Kidney (tissue), 13 donors: ENCODE measurements at regions not wholly inside any gene's neighbourhood (a gene's known extent, or its start where the extent isn't known, plus 50 kb on each side); places are given as distances from the start of the nearest gene placed in this dataset.
A peak's percentile ranks its signal among the peaks of the same experiment; 100 is the strongest.

Experiments
- DNase-seq, 5 donors: peaks; one replicate each; pipeline ENCODE4 v3.0.0-alpha.2; 2013 to 2020
- FAIRE-seq: peaks from 2 replicates; lab custom pipeline; 2012; peaks lifted over from hg19 to GRCh38; lab: Jason Lieb, UNC
- H3K27ac ChIP-seq, 2 donors: one replicate each; pipeline ENCODE4 v1.7.0; 2013; ENCODE audit warnings: low read depth in 2 of 2, low read length in 2 of 2, inconsistent platforms in 1 of 2
- H3K27me3 ChIP-seq: one replicate; pipeline ENCODE4 v1.7.1; 2013; ENCODE audit warnings: low read length, inconsistent platforms; ENCODE audit not compliant: control insufficient read depth, insufficient read depth
- H3K36me3 ChIP-seq, 3 donors: one replicate each; pipeline versions ENCODE4 v1.7.0 to v1.7.1; 2013; ENCODE audit warnings: low read length in 3 of 3, control low read depth in 1 of 3, inconsistent platforms in 1 of 3; ENCODE audit not compliant: insufficient read depth in 3 of 3, control insufficient read depth in 2 of 3
- H3K4me1 ChIP-seq, 3 donors: one replicate each; pipeline versions ENCODE4 v1.7.0 to v1.7.1; 2013; ENCODE audit warnings: low read length in 3 of 3, inconsistent platforms in 1 of 3, low read depth in 1 of 3; ENCODE audit not compliant: control insufficient read depth in 2 of 3, insufficient read depth in 2 of 3
- H3K4me3 ChIP-seq, 3 donors: one replicate each; pipeline versions ENCODE4 v1.7.0 to v1.8.1; 2013; ENCODE audit warnings: low read length in 3 of 3, control low read depth in 1 of 3, inconsistent platforms in 1 of 3
- H3K9ac ChIP-seq, 3 donors: one replicate each; pipeline versions ENCODE4 v1.7.0 to v1.7.1; 2013; ENCODE audit warnings: low read length in 3 of 3, control low read depth in 1 of 3, inconsistent platforms in 1 of 3
- H3K9me3 ChIP-seq, 3 donors: one replicate each; pipeline versions ENCODE4 v1.7.0 to v1.7.1; 2013; ENCODE audit warnings: low read length in 3 of 3, control low read depth in 1 of 3, inconsistent platforms in 1 of 3; ENCODE audit not compliant: control insufficient read depth in 2 of 3, insufficient read depth in 1 of 3
- intact Hi-C: fragments of 100-400 bp; cut with DNase I; formaldehyde crosslinking; loops from one replicate; pipeline ENCODE4 v1.11.1; 2022
- TF ChIP-seq, protein P1 (sequence below): IDR thresholded peaks from 3 replicates; pipeline ENCODE4 v1.5.1; 2012; ENCODE audit warnings: mild to moderate bottlenecking, moderate library complexity, borderline replicate concordance; ENCODE audit not compliant: insufficient read depth; ENCODE audit errors: extremely low read depth
- donor health status: control.
- donor health status: control.
- donor health status: control.
- donor health status: control.
- donor health status: control.
- donor health status: DM: yes; HTN: yes; CAD: no.
- donor health status: Normal renal cell carcinoma (clear cell type).

DNA sequence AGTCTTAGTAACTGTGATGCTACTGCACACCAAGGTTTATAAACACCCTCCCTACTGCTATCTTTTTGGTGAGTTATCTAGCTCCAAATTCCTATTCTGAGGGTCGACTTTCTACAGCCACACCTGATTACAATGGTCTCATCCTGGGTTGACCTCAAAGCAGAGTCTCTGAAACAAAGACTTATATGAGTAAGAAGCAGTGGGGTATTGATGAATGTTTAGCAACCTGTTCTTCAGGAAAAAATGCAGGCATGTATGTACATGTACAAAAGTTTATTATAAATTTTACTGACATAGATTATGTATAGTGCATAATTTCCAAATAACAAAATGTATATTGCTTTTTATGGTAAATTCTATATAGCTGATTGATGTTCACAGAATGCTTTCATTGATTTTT, 51.6 kb upstream of the FMNL2 start:
- Histone ChIP-seq H3K4me1 (no peaks in the 10 kb centered on the region), H3K36me3 (no peaks in the 10 kb centered on the region), H3K4me3 (no peak overlapping the region), H3K27me3 (no peaks in the 10 kb centered on the region), H3K9ac (no peak overlapping the region), H3K27ac (no peak overlapping the region), H3K9me3 (no peaks in the 10 kb centered on the region)
- intact Hi-C loops, result no loop called here
- FAIRE-seq, result no peak
- TF ChIP-seq, protein P1, sequence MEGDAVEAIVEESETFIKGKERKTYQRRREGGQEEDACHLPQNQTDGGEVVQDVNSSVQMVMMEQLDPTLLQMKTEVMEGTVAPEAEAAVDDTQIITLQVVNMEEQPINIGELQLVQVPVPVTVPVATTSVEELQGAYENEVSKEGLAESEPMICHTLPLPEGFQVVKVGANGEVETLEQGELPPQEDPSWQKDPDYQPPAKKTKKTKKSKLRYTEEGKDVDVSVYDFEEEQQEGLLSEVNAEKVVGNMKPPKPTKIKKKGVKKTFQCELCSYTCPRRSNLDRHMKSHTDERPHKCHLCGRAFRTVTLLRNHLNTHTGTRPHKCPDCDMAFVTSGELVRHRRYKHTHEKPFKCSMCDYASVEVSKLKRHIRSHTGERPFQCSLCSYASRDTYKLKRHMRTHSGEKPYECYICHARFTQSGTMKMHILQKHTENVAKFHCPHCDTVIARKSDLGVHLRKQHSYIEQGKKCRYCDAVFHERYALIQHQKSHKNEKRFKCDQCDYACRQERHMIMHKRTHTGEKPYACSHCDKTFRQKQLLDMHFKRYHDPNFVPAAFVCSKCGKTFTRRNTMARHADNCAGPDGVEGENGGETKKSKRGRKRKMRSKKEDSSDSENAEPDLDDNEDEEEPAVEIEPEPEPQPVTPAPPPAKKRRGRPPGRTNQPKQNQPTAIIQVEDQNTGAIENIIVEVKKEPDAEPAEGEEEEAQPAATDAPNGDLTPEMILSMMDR, result no peak
- no peak for DNase-seq

DNA sequence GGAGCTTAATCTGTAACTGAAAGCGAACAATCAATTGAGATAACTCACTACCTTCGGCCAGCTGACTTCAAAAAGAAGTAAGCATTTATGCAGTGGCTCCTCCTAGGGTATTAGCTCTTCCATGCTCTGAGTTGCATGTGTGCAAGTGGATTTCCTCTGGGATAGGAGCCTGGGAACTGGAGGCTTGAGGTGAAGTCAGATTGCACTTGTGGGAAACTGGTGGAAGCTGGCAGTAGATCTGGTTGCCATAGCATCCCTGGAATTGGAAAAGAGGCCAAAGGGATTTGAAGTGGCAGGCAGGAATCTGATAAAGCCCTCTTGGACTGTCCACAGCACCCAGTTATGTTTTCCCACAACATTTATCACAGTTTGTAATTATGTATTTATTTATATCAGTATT, 50.6 kb upstream of the FMNL2 start:
- H3K9me3 ChIP-seq, result no peaks in the 10 kb centered on the region
- no peaks in the 10 kb centered on the region for H3K36me3 ChIP-seq
- no peak overlapping the region for H3K4me3 ChIP-seq
- TF ChIP-seq, protein P1, result no peak
- DNase-seq (peak in 2 of 5 donors; percentile 2), FAIRE-seq (no peak)
- H3K27ac ChIP-seq, result no peak overlapping the region
- intact Hi-C loops, result no loop called here
- no peaks in the 10 kb centered on the region for H3K4me1 ChIP-seq
- H3K9ac ChIP-seq, result no peak overlapping the region
- H3K27me3 ChIP-seq, result no peaks in the 10 kb centered on the region
